SK-N-SH (cell line): ENCODE measurements at regions not wholly inside any gene's neighbourhood (a gene's known extent, or its start where the extent isn't known, plus 50 kb on each side); places are given as distances from the start of the nearest gene placed in this dataset.
A peak's percentile ranks its signal among the peaks of the same experiment; 100 is the strongest.
"Not testable (repeated sequence)": the region's sequence is repeated elsewhere in the genome, so short reads cannot be mapped to it uniquely, and the experiment has no call there.

Experiments
- CTCF ChIA-PET: fragments of 300-600, 350-600 bp; formaldehyde crosslinking; extraction: SDS; loops from one replicate; lab custom pipeline; 2021; lab: Yijun Ruan, JAX
- POLR2A ChIA-PET: fragments of 350-600 bp; sonication (Branson Sonifier 250); formaldehyde crosslinking; extraction: SDS; loops from one replicate; lab custom pipeline; 2020; ENCODE audit warnings: antibody characterized with exemption, inconsistent platforms; lab: Yijun Ruan, JAX
- DNase-seq: peaks from one replicate; pipeline ENCODE4 v3.0.0; 2012
- H2AFZ ChIP-seq: fragments of 200-600 bp; sonication (generic); 2 replicates; pipeline ENCODE4 v1.8.1; 2016; ENCODE audit warnings: antibody characterized with exemption, mild to moderate bottlenecking, low read depth
- H3F3A ChIP-seq: fragments of 200-600 bp; sonication (generic); replicated peaks from 2 replicates; pipeline ENCODE3; 2016; ENCODE audit warnings: antibody characterized with exemption, mild to moderate bottlenecking; ENCODE audit not compliant: insufficient read depth
- H3K27ac ChIP-seq, 2 experiments: fragments of 200-500 bp in 1 of 2; fragments of 200-600 bp in 1 of 2; sonication (Bioruptor generic) in 1 of 2; sonication (generic), shearing (Covaris generic) in 1 of 2; 2 replicates each; pipeline versions ENCODE4 v1.5.1 to v1.6.1; 2014 to 2016; ENCODE audit warnings: low read depth in 2 of 2, inconsistent platforms in 1 of 2, low read length in 1 of 2, mild to moderate bottlenecking in 1 of 2, mixed read lengths in 1 of 2
- H3K27me3 ChIP-seq: fragments of 200-600 bp; sonication (generic), shearing (Covaris generic); 2 replicates; pipeline ENCODE4 v1.6.1; 2016; ENCODE audit warnings: mixed run types; ENCODE audit not compliant: insufficient read depth
- H3K36me3 ChIP-seq, 2 experiments: fragments of 200-500 bp in 1 of 2; fragments of 200-600 bp in 1 of 2; sonication (Bioruptor generic) in 1 of 2; sonication (generic) in 1 of 2; replicated peaks in 1 of 2; 2 replicates each; pipeline versions ENCODE3 to v1.5.1; 2014 to 2016; ENCODE audit warnings: low read length in 1 of 2, mild to moderate bottlenecking in 1 of 2; ENCODE audit not compliant: insufficient read depth in 2 of 2, control insufficient read depth in 1 of 2
- H3K4me1 ChIP-seq, 2 experiments: fragments of 200-500 bp in 1 of 2; fragments of 200-600 bp in 1 of 2; sonication (Bioruptor generic) in 1 of 2; sonication (generic), shearing (Covaris generic) in 1 of 2; 2 replicates each; pipeline versions ENCODE4 v1.5.1 to v1.6.1; 2014 to 2016; ENCODE audit warnings: low read depth in 1 of 2, low read length in 1 of 2, mixed run types in 1 of 2; ENCODE audit not compliant: insufficient read depth in 2 of 2, control insufficient read depth in 1 of 2
- H3K4me2 ChIP-seq: fragments of 200-600 bp; sonication (generic), shearing (Covaris generic); 2 replicates; pipeline ENCODE4 v1.6.1; 2017; ENCODE audit warnings: mixed run types
- H3K4me3 ChIP-seq, 2 experiments: fragments of 200-500 bp in 1 of 2; fragments of 200-600 bp in 1 of 2; sonication (Bioruptor generic) in 1 of 2; sonication (generic), shearing (Covaris generic) in 1 of 2; 2 replicates each; pipeline versions ENCODE4 v1.5.1 to v1.8.1; 2014 to 2016; ENCODE audit warnings: low read depth in 2 of 2, inconsistent platforms in 1 of 2, low read length in 1 of 2, mild to moderate bottlenecking in 1 of 2, mixed read lengths in 1 of 2, moderate library complexity in 1 of 2
- H3K79me2 ChIP-seq: fragments of 200-600 bp; sonication (generic); 2 replicates; pipeline ENCODE4 v1.8.1; 2017; ENCODE audit warnings: mild to moderate bottlenecking; ENCODE audit not compliant: insufficient read depth
- H3K9ac ChIP-seq: fragments of 200-600 bp; sonication (generic); 2 replicates; pipeline ENCODE4 v1.6.1; 2017; ENCODE audit warnings: mixed run types
- H3K9me2 ChIP-seq: fragments of 200-600 bp; sonication (generic); 2 replicates; pipeline ENCODE4 v1.6.1; 2017; ENCODE audit warnings: mixed run types
- H3K9me3 ChIP-seq: fragments of 200-600 bp; sonication (generic); 2 replicates; pipeline ENCODE4 v1.6.1; 2017; ENCODE audit warnings: mixed run types, mild to moderate bottlenecking, moderate library complexity
- H4K20me1 ChIP-seq: fragments of 200-600 bp; sonication (generic); 2 replicates; pipeline ENCODE4 v1.6.1; 2017; ENCODE audit warnings: mild to moderate bottlenecking, mixed run types; ENCODE audit not compliant: insufficient read depth
- CTCF ChIP-seq: fragments of 200-600 bp; sonication (generic); IDR thresholded peaks from 2 replicates; pipeline ENCODE4 v1.6.1; 2017; ENCODE audit warnings: antibody characterized with exemption, mild to moderate bottlenecking, moderate library complexity
- FOXJ3 ChIP-seq: sonication (generic); formaldehyde crosslinking; IDR thresholded peaks from 2 replicates; pipeline ENCODE4 v1.5.1; 2020; ENCODE audit warnings: mild to moderate bottlenecking, missing genetic modification reagents
- JUND ChIP-seq: IDR thresholded peaks from 2 replicates; pipeline ENCODE4 v1.4.0; 2012
- MXI1 ChIP-seq: IDR thresholded peaks from 2 replicates; pipeline ENCODE4 v1.6.1; 2012; ENCODE audit warnings: mild to moderate bottlenecking, low read depth, low read length, improper control_type of control experiment
- NFIC ChIP-seq: IDR thresholded peaks from 2 replicates; pipeline ENCODE4 v1.4.0; 2012; ENCODE audit warnings: borderline replicate concordance
- RXRA ChIP-seq: IDR thresholded peaks from 2 replicates; pipeline ENCODE4 v1.4.0; 2012; ENCODE audit warnings: low read depth, mild to moderate bottlenecking, borderline replicate concordance
- USF1 ChIP-seq: IDR thresholded peaks from 2 replicates; pipeline ENCODE4 v1.4.0; 2012; ENCODE audit warnings: low read depth, borderline replicate concordance
- WGBS: methylation state at CpG from one replicate; pipeline ENCODE4 v1.1.6; 2017; ENCODE audit warnings: low lambda C conversion rate; 5-methylcytosine and 5-hydroxymethylcytosine counted together

GRCh38 chr10:46219431-46219990, 67.3 kb upstream of the ANTXRL start:
- CTCF ChIA-PET: interaction anchor here (1.0 to 6.6 kb wide), 3 partner anchors 9 to 37 kb away, joined by 5 to 54 read pairs (median 5); no protein-coding TSS in a partner anchor
- POLR2A ChIA-PET: not testable (repeated sequence)

GRCh38 chr10:46220187-46220586, 66.6 kb upstream of the ANTXRL start:
- POLR2A ChIA-PET: no interaction called here
- Histone ChIP-seq H3K9ac (no peak overlapping the region), H3K27ac (peak overlapping the region in 1 of 2 experiments; percentile 26; a peak in 1 of 4 replicates), H3K4me3 (no peak overlapping the region), H3K9me3 (no peaks in the 10 kb centered on the region), H3K36me3 (no peaks in the 10 kb centered on the region), H3K79me2 (no peaks in the 10 kb centered on the region), H3K4me1 (peaks cover 0 to 28% of the 10 kb centered on the region in 2 experiments; a peak in 2 of 4 replicates), H2AFZ (no peak overlapping the region), H4K20me1 (no peaks in the 10 kb centered on the region), H3K4me2 (no peak overlapping the region), H3F3A (no peaks in the 10 kb centered on the region), H3K27me3 (no peaks in the 10 kb centered on the region; the same call in 1 of the 2 replicates), H3K9me2 (no peaks in the 10 kb centered on the region)
- no peak for TF ChIP-seq MXI1
- no peak for TF ChIP-seq CTCF
- TF ChIP-seq JUND: no peak
- no peak for TF ChIP-seq RXRA
- TF ChIP-seq USF1: no peak
- TF ChIP-seq NFIC: no peak
- no peak for TF ChIP-seq FOXJ3
- 40% methylated on average over 2 of the region's 5 CpGs for WGBS
- CTCF ChIA-PET: interaction anchor here (0.6 to 6.6 kb wide), 4 partner anchors 8 to 104 kb away, joined by 3 to 54 read pairs (median 4); no protein-coding TSS in a partner anchor
- no peak for DNase-seq

More at GRCh38 chr10:46219431-46219990, 67.3 kb upstream of the ANTXRL start:
- H3K9ac ChIP-seq, H2AFZ ChIP-seq, H4K20me1 ChIP-seq, H3K27me3 ChIP-seq, H3K9me2 ChIP-seq, H3K79me2 ChIP-seq, H3K4me3 ChIP-seq, H3K4me2 ChIP-seq, H3K36me3 ChIP-seq, DNase-seq, H3K9me3 ChIP-seq, H3F3A ChIP-seq: not testable (repeated sequence)
- 30% methylated on average over 5 of the region's 5 CpGs for WGBS
- peaks cover 0 to 28% of the 10 kb centered on the region in 2 experiments; a peak in 2 of 4 replicates for H3K4me1 ChIP-seq
- H3K27ac ChIP-seq: peak overlapping the region in 1 of 2 experiments; percentile 85; a peak in 2 of 4 replicates
